Panc1 (cell line): ENCODE measurements at regions not wholly inside any gene's neighbourhood (a gene's known extent, or its start where the extent isn't known, plus 50 kb on each side); places are given as distances from the start of the nearest gene placed in this dataset.

ENCODE experiments used
- ATAC-seq: fragments of 200-7000 bp; cut with Tn5 transposase; 2 replicates; pipeline ENCODE4 v1.9.1; 2020; ENCODE audit warnings: mild to moderate bottlenecking, moderate library complexity
- BruUV-seq: library from RNA; stranded (reverse); fragments of 400-500 nt; replicated peaks from 2 replicates; lab custom pipeline; 2021; lab: Mats Ljungman, UMichigan
- CTCF ChIA-PET: fragments of 300-600 bp; sonication (Branson Sonifier 250); formaldehyde crosslinking; loops from one replicate; lab custom pipeline; 2022; ENCODE audit warnings: antibody characterized with exemption; lab: Charles Lee
- POLR2A ChIA-PET: fragments of 300-600 bp; sonication (Branson Sonifier 250); formaldehyde crosslinking; loops from one replicate; lab custom pipeline; 2022; ENCODE audit warnings: antibody characterized with exemption; lab: Charles Lee
- DNase-seq: peaks from one replicate; pipeline ENCODE4 v3.0.0-alpha.2; 2010; ENCODE audit warnings: low read depth, low spot score
- H3K27ac ChIP-seq: 2 replicates; pipeline ENCODE4 v1.5.1; 2011; ENCODE audit warnings: mild to moderate bottlenecking, low read length, inconsistent platforms
- H3K27me3 ChIP-seq: fragments of 200-500 bp; sonication (Bioruptor generic); 2 replicates; pipeline ENCODE4 v1.6.0; 2014; ENCODE audit warnings: low read length, inconsistent platforms; ENCODE audit not compliant: control insufficient read depth, insufficient read depth
- H3K36me3 ChIP-seq: fragments of 200-500 bp; sonication (Bioruptor generic); 2 replicates; pipeline ENCODE4 v1.5.1; 2014; ENCODE audit warnings: inconsistent platforms, mild to moderate bottlenecking, low read length, moderate library complexity; ENCODE audit not compliant: control insufficient read depth, insufficient read depth
- H3K4me1 ChIP-seq: 2 replicates; pipeline ENCODE4 v1.5.1; 2011; ENCODE audit warnings: inconsistent platforms, mild to moderate bottlenecking, low read length, moderate library complexity; ENCODE audit not compliant: control insufficient read depth, insufficient read depth
- H3K4me3 ChIP-seq, 2 experiments: 2 replicates each; pipeline ENCODE4 v1.5.1; 2011 to 2012; ENCODE audit warnings: low read depth in 2 of 2, low read length in 2 of 2, mild to moderate bottlenecking in 2 of 2, inconsistent platforms in 1 of 2, moderate library complexity in 1 of 2
- H3K9me3 ChIP-seq: fragments of 200-500 bp; sonication (Bioruptor generic); 2 replicates; pipeline ENCODE4 v1.5.1; 2014; ENCODE audit warnings: low read depth, mild to moderate bottlenecking, inconsistent platforms, low read length, moderate library complexity; ENCODE audit not compliant: control insufficient read depth, insufficient read depth
- POLR2AphosphoS5 ChIP-seq: IDR thresholded peaks from 2 replicates; pipeline ENCODE4 v1.6.1; 2012; ENCODE audit warnings: mild to moderate bottlenecking, low read depth, low read length, moderate library complexity
- REST ChIP-seq, 2 experiments: IDR thresholded peaks; 2 replicates each; pipeline ENCODE4 v1.6.1; 2011 to 2012; ENCODE audit warnings: low read depth in 2 of 2, control low read depth in 1 of 2, low read length in 1 of 2, mild to moderate bottlenecking in 1 of 2, moderate library complexity in 1 of 2; ENCODE audit not compliant: insufficient read depth in 1 of 2
- SIN3A ChIP-seq: IDR thresholded peaks from 2 replicates; pipeline ENCODE4 v1.6.1; 2012; ENCODE audit warnings: low read depth, mild to moderate bottlenecking, low read length, moderate library complexity, borderline replicate concordance; ENCODE audit not compliant: insufficient read depth
- TCF7L2 ChIP-seq: IDR thresholded peaks from 2 replicates; pipeline ENCODE4 v1.6.1; 2011; ENCODE audit warnings: mild to moderate bottlenecking, low read depth, low read length, inconsistent platforms
- in situ Hi-C: cut with HindIII; loops from 2 replicates; pipeline ENCODE4 v1.10.0; 2016; ENCODE audit warnings: low sequenced_read_pairs, low pct_unique_long_range_greater_than_20kb
- intact Hi-C: fragments of 100-400 bp; cut with micrococcal nuclease; formaldehyde crosslinking; loops from one replicate; pipeline ENCODE4 v1.10.0; 2022; ENCODE audit not compliant: unreplicated experiment
- TF ChIP-seq, protein P1 (sequence below): fragments of 450-650 bp; IDR thresholded peaks from 2 replicates; pipeline ENCODE4 v1.5.1; 2017; ENCODE audit warnings: mild to moderate bottlenecking

GRCh38 chrX:55357236-55357635 lies 92.5 kb upstream of the PAGE3 start:
- ATAC-seq: no peak
- TF ChIP-seq POLR2AphosphoS5 (no peak), TCF7L2 (no peak), REST (IDR thresholded peaks at IDR 0.05; ENCODE audit: insufficient read depth in 1 of 2, low read depth in 2 of 2, low read length in 1 of 2) (no peak), SIN3A (no peak)
- TF ChIP-seq, protein P1, sequence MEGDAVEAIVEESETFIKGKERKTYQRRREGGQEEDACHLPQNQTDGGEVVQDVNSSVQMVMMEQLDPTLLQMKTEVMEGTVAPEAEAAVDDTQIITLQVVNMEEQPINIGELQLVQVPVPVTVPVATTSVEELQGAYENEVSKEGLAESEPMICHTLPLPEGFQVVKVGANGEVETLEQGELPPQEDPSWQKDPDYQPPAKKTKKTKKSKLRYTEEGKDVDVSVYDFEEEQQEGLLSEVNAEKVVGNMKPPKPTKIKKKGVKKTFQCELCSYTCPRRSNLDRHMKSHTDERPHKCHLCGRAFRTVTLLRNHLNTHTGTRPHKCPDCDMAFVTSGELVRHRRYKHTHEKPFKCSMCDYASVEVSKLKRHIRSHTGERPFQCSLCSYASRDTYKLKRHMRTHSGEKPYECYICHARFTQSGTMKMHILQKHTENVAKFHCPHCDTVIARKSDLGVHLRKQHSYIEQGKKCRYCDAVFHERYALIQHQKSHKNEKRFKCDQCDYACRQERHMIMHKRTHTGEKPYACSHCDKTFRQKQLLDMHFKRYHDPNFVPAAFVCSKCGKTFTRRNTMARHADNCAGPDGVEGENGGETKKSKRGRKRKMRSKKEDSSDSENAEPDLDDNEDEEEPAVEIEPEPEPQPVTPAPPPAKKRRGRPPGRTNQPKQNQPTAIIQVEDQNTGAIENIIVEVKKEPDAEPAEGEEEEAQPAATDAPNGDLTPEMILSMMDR: no peak
- Histone ChIP-seq H3K36me3 (no peaks in the 10 kb centered on the region), H3K4me3 (no peak overlapping the region), H3K9me3 (no peaks in the 10 kb centered on the region), H3K27ac (no peak overlapping the region), H3K4me1 (no peaks in the 10 kb centered on the region), H3K27me3 (no peaks in the 10 kb centered on the region)
- ChIA-PET CTCF (no interaction called here), POLR2A (no interaction called here)
- no peak for DNase-seq
- no TSS peak for BruUV-seq
- in situ Hi-C loops: no loop called here
- intact Hi-C loops: no loop called here

DNA sequence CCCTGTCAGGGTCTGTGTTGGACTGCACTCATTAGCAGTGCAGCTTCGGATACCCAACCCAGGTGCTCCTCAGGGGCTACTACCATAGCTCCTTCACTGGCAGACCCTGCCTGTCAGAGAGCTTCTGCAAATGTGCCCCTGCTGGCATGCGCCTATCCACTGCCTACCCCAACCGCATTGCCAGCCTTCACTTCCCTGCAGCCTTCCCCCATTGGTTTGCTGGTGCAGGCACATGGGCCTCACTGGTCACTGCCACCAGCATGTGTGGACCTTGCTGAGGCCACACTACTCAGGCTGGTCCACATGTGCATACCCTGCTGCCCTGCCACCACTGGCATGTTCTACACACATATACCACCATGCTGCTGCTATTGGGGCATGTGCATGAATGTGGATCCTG lies 72.5 kb upstream of the MAGEH1 start:
- ChIA-PET POLR2A (no interaction called here), CTCF (no interaction called here)
- DNase-seq: no peak
- Histone ChIP-seq H3K27ac (no peak overlapping the region), H3K9me3 (no peaks in the 10 kb centered on the region), H3K27me3 (no peaks in the 10 kb centered on the region), H3K36me3 (no peaks in the 10 kb centered on the region), H3K4me3 (no peak overlapping the region), H3K4me1 (no peaks in the 10 kb centered on the region)
- intact Hi-C loops: no loop called here
- ATAC-seq: no peak
- no TSS peak for BruUV-seq
- in situ Hi-C loops: no loop called here
- TF ChIP-seq TCF7L2 (no peak), POLR2AphosphoS5 (no peak), SIN3A (no peak), REST (IDR thresholded peaks at IDR 0.05; ENCODE audit: insufficient read depth in 1 of 2, low read depth in 2 of 2, low read length in 1 of 2) (no peak)
- TF ChIP-seq, protein P1: no peak
